GM12892 (cell line): ENCODE measurements at regions not wholly inside any gene's neighbourhood (a gene's known extent, or its start where the extent isn't known, plus 50 kb on each side); places are given as distances from the start of the nearest gene placed in this dataset.

Experiments
- DNase-seq: peaks from one replicate; pipeline ENCODE4 v3.0.0; 2011; ENCODE audit not compliant: insufficient read length
- FAIRE-seq: peaks from 2 replicates; lab custom pipeline; 2011; peaks lifted over from hg19 to GRCh38; lab: Jason Lieb, UNC
- POLR2A ChIP-seq: IDR thresholded peaks from 2 replicates; pipeline ENCODE4 v1.6.1; 2011; ENCODE audit warnings: low read depth, low read length, control low read depth
- POLR2AphosphoS5 ChIP-seq: IDR thresholded peaks from 2 replicates; pipeline ENCODE4 v1.6.1; 2011; ENCODE audit warnings: low read depth, low read length, control low read depth
- TAF1 ChIP-seq: IDR thresholded peaks from 2 replicates; pipeline ENCODE4 v1.6.1; 2011; ENCODE audit warnings: low read depth, mild to moderate bottlenecking, control low read depth, low read length, borderline replicate concordance

GRCh38 chr14:56514663-56515371, 64.8 kb upstream of the TMEM260 start:
- no peak for DNase-seq
- FAIRE-seq: no peak
- TF ChIP-seq POLR2AphosphoS5 (no peak), POLR2A (no peak), TAF1 (no peak)

- FAIRE-seq (no peak), DNase-seq (no peak)
- no peak for TF ChIP-seq POLR2A
- no peak for TF ChIP-seq TAF1
- TF ChIP-seq POLR2AphosphoS5: no peak
These were observed 63.9 kb upstream of the TMEM260 start for GRCh38 chr14:56515739-56516138.

GRCh38 chr14:56522403-56522802, 57.2 kb upstream of the TMEM260 start:
- FAIRE-seq (no peak), DNase-seq (no peak)
- TF ChIP-seq POLR2A (no peak), TAF1 (no peak), POLR2AphosphoS5 (no peak)

- FAIRE-seq: no peak
- no peak for DNase-seq
- TF ChIP-seq POLR2AphosphoS5 (no peak), TAF1 (no peak), POLR2A (no peak)
These were observed 54.5 kb upstream of the TMEM260 start for GRCh38 chr14:56524971-56525677.

- TF ChIP-seq POLR2A (no peak), TAF1 (no peak), POLR2AphosphoS5 (no peak)
- DNase-seq: no peak
- no peak for FAIRE-seq
These were observed 50.7 kb upstream of the TMEM260 start for GRCh38 chr14:56528927-56529326.
